GM18498 (cell line): ENCODE measurements at regions not wholly inside any gene's neighbourhood (a gene's known extent, or its start where the extent isn't known, plus 50 kb on each side); places are given as distances from the start of the nearest gene placed in this dataset.

ENCODE experiments used
- ATAC-seq: cut with Tn5 transposase; IDR thresholded peaks from one replicate; pipeline ENCODE4 v1.9.1; 2021; ENCODE audit warnings: mild to moderate bottlenecking, moderate library complexity; ENCODE audit not compliant: unreplicated experiment

DNA sequence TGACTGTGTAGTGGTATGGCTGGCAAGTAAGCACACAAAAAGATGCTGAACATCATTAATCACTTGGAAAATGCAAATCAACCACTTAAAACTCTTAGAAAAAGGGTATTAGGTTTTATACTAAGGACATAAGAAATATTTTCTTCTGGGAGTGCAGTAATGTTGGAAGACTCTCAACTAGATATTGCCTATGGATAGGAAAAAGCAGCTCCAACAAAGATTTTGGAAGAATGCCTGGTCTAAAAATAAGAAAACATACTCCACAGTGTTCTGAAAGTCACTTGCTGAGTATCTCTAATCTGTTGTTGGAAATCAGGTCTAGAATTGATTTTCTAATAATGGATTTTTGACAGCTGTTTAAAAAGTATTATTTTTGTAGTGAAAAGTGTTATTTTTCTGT is 50.8 kb upstream of the PHYHIPL start:
- no peak for ATAC-seq

DNA sequence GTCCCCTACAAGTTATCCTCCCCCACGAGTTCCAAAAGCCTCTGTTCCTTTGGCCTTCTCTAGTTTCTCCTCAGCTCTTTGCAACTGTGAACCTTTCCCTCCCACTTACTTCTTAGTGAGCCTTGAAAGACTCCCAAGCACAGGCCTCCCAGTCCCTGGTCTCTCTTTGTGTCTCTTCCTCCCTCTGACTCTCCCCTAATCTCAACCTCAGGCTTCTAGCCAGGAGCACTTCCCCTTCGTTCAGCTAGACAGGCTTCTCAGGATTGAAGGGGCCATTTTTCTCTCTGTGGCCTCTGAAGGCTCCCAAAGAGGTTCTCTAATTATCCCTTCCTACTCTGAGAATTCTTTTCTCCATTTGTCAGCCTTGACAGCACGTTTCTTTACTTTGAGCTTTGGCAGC is 50.2 kb upstream of the PHYHIPL start:
- no peak for ATAC-seq
